ENCODE measurements at regions not wholly inside any gene's neighbourhood (a gene's known extent, or its start where the extent isn't known, plus 50 kb on each side); places are given as distances from the start of the nearest gene placed in this dataset.

- Histone ChIP-seq H3K4me1 (peaks cover 20% of the 10 kb centered on the region), H3K36me3 (no peaks in the 10 kb centered on the region), H3K9me3 (no peaks in the 10 kb centered on the region), H3K27me3 (no peaks in the 10 kb centered on the region), H3K4me3 (no peak overlapping the region), H3K27ac (peak overlapping the region; percentile 53)
- 35% methylated on average over 6 of the region's 6 CpGs for WGBS
- TF ChIP-seq POLR2AphosphoS5 (IDR thresholded peaks at IDR 0.05) (peak in 1 of 3 donors; percentile 21), POLR2A (IDR thresholded peaks at IDR 0.05) (no peak)
- DNase-seq (ENCODE audit: low spot score in 2 of 2) = peak in 1 of 2 donors; percentile 87
Observed at GRCh38 chr4:128468123-128468989, 180.7 kb upstream of the PGRMC2 start.

- Histone ChIP-seq H3K36me3 (no peaks in the 10 kb centered on the region), H3K27ac (no peak overlapping the region), H3K27me3 (no peaks in the 10 kb centered on the region), H3K9me3 (no peaks in the 10 kb centered on the region), H3K4me1 (peaks cover 25% of the 10 kb centered on the region), H3K4me3 (no peak overlapping the region)
- DNase-seq (ENCODE audit: low spot score in 2 of 2) = no peak
- TF ChIP-seq CTCF (IDR thresholded peaks at IDR 0.05) = no peak
- TF ChIP-seq EP300 (IDR thresholded peaks at IDR 0.05) = no peak
- no peak for TF ChIP-seq POLR2A (IDR thresholded peaks at IDR 0.05)
- no peak for TF ChIP-seq POLR2AphosphoS5 (IDR thresholded peaks at IDR 0.05)
- WGBS = 46% methylated on average over 2 of the region's 2 CpGs
Observed at GRCh38 chr4:128465523-128465922, 177.9 kb upstream of the PGRMC2 start.

- no peaks in the 10 kb centered on the region for H3K36me3 ChIP-seq
- no peaks in the 10 kb centered on the region for H3K9me3 ChIP-seq
- no peaks in the 10 kb centered on the region for H3K27me3 ChIP-seq
- no peak overlapping the region for H3K27ac ChIP-seq
- 90% methylated on average over 2 of the region's 2 CpGs for WGBS
- DNase-seq (ENCODE audit: low spot score in 2 of 2) = no peak
- H3K4me1 ChIP-seq = peaks cover 13% of the 10 kb centered on the region
- TF ChIP-seq EP300 (IDR thresholded peaks at IDR 0.05) = no peak
- TF ChIP-seq POLR2AphosphoS5 (IDR thresholded peaks at IDR 0.05) = no peak
- no peak for TF ChIP-seq CTCF (IDR thresholded peaks at IDR 0.05)
- TF ChIP-seq POLR2A (IDR thresholded peaks at IDR 0.05) = no peak
- no peak overlapping the region for H3K4me3 ChIP-seq
Observed at GRCh38 chr4:128463006-128463405, 175.4 kb upstream of the PGRMC2 start.

GRCh38 chr4:128462103-128462783 is 174.6 kb upstream of the PGRMC2 start:
- no peaks in the 10 kb centered on the region for H3K9me3 ChIP-seq
- no peak for DNase-seq (ENCODE audit: low spot score in 2 of 2)
- H3K4me3 ChIP-seq = no peak overlapping the region
- WGBS = 98% methylated on average over 8 of the region's 8 CpGs
- no peaks in the 10 kb centered on the region for H3K36me3 ChIP-seq
- peaks cover 6% of the 10 kb centered on the region for H3K4me1 ChIP-seq
- no peak overlapping the region for H3K27ac ChIP-seq
- no peak for TF ChIP-seq POLR2AphosphoS5 (IDR thresholded peaks at IDR 0.05)
- TF ChIP-seq CTCF (IDR thresholded peaks at IDR 0.05) = no peak
- TF ChIP-seq POLR2A (IDR thresholded peaks at IDR 0.05) = no peak
- no peak for TF ChIP-seq EP300 (IDR thresholded peaks at IDR 0.05)
- no peaks in the 10 kb centered on the region for H3K27me3 ChIP-seq

GRCh38 chr4:128461291-128462102 is 173.9 kb upstream of the PGRMC2 start:
- DNase-seq (ENCODE audit: low spot score in 2 of 2) = no peak
- WGBS = 50% methylated on average over 5 of the region's 5 CpGs

More at GRCh38 chr4:128461291-128462102, 173.9 kb upstream of the PGRMC2 start:
- no peak for TF ChIP-seq POLR2A (IDR thresholded peaks at IDR 0.05)
- no peak for TF ChIP-seq CTCF (IDR thresholded peaks at IDR 0.05)
- no peak for TF ChIP-seq EP300 (IDR thresholded peaks at IDR 0.05)
- no peak for TF ChIP-seq POLR2AphosphoS5 (IDR thresholded peaks at IDR 0.05)
- Histone ChIP-seq H3K27ac (no peak overlapping the region), H3K27me3 (no peaks in the 10 kb centered on the region), H3K36me3 (no peaks in the 10 kb centered on the region), H3K4me3 (no peak overlapping the region), H3K4me1 (peaks cover 5% of the 10 kb centered on the region), H3K9me3 (no peaks in the 10 kb centered on the region)

Measured in suprapubic skin (tissue), 4 donors.